GM18505 (cell line): ENCODE measurements at regions not wholly inside any gene's neighbourhood (a gene's known extent, or its start where the extent isn't known, plus 50 kb on each side); places are given as distances from the start of the nearest gene placed in this dataset.

Source experiments
- ATAC-seq: cut with Tn5 transposase; IDR thresholded peaks from one replicate; pipeline ENCODE4 v1.9.1; 2021; ENCODE audit not compliant: unreplicated experiment
- POLR2A ChIP-seq: IDR thresholded peaks from 4 replicates; pipeline ENCODE4 v1.6.1; 2011; ENCODE audit warnings: borderline replicate concordance; ENCODE audit not compliant: insufficient read depth, insufficient read length; ENCODE audit errors: extremely low read depth

DNA sequence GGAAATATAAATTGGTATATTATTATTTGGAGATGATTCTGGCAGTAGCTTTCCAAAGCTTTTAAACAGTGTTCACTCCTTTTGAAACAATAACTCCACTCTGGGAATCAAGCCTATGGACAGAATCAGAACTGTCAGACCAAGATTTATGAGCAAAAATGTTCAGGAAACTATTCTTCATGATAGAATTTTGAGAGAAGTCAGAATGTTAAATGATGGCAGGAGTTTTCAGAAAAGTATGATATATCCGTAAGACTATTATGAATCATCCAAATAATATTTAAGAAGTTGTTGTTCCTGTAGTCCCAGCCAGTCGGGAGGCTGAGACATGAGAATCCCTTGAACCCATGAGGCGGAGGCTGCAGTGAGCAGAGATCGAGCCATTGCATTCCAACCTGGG is 50.5 kb upstream of the ADGRG2 start:
- TF ChIP-seq POLR2A = no peak
- no peak for ATAC-seq

DNA sequence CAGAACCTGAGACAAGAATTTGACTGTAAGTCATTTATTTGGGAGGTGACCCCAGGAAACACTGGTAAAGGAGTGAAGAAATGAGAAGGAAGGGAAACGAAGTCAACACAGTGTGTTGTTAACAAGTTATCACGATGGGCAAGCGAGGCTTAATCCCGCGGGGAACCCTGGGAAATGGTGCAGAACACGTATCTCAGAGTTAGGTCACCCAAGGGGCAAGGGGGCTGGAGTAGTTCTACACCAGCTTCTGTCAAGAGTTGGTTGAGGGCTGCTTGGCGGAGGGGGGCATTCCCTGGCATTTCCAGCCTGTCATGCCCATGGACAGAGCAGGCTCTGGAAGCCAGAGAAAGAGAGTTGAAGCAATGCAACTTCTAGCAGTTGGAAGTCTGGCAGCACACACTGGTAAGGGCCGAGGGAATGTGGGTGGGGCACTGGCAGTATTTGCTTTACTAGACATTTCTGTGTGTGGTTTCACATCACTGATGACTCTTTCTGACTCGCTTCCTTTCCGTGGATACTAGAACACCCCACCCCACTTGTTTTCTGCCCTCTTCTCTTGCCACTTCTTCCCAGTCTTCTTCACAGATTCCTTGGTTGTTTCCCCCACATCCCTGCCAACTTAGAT is 52.2 kb upstream of the ADGRG2 start:
- no peak for ATAC-seq

DNA sequence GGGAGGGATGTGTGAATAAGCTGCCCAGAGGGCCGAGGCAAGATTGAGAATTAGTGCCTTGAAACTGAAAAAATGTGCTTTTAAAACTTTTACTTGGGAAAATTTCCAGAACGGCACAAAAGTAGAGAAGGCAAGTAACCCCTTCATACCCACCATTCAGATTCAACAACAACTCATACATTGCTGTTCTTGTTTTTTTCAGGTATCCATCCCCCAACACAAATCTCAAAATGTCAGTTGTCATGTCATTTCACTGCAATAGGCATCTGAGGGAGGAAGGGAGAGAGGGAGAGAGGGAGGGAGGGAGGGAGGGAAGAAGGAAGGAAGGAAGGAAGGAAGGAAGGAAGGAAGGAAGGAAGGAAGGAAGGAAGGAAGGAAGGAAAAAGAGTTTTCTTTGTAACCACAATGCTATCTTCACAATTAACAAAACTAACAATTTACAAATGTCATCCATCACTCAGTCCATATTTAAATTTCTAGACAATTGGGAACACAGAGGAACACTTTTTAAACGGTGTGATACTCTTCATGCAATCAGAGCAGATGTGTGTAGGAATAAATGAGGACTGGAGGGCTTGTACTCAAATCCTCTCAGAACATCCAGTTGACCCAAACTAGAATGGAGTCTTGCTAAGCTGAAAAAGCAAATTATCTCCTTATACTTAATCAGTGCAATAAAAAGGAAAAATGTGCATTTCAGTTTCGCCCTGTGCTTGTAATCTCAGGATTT is 54.8 kb upstream of the ADGRG2 start:
- ATAC-seq = no peak
- no peak for TF ChIP-seq POLR2A

More for the DNA sequence above, 52.2 kb upstream of the ADGRG2 start:
- no peak for TF ChIP-seq POLR2A

DNA sequence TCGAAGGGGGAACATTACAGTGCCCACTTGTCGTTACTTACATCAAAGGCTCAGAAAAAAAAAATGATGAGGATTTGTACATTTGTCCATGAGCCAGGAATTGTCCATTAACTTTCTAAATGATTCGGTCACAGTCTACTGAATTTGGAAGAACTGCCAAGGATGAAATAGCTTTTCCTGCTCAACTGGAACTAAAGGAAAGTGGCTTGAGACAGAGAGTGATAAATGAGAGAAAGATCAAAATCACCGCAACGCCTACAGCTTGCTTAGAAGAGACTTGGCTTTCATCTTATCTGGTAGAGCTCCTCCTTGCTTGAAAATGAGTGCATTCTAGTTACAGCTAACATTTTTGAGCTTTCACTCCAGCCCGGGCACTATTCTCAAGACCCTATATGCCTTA is 55.5 kb upstream of the ADGRG2 start:
- TF ChIP-seq POLR2A = no peak
- no peak for ATAC-seq

DNA sequence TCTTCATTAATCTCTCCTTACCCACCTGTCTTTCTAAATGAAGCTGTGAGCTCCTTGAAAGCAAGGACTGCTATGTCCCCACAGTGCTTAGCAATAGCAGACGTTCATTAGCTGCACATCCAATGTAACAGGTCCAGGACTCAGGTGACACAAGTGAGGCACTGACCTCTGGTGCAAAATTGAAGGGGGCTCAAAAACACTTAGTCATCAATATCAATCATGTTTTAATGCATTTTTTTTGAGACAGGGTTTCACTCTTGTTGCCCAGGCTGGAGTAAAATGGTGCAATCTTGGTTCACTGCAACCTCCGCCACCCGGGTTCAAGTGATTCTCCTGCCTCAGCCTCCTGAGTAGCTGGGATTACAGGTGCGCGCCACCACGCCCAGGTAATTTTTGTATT is 56.1 kb upstream of the ADGRG2 start:
- no peak for TF ChIP-seq POLR2A
- no peak for ATAC-seq

DNA sequence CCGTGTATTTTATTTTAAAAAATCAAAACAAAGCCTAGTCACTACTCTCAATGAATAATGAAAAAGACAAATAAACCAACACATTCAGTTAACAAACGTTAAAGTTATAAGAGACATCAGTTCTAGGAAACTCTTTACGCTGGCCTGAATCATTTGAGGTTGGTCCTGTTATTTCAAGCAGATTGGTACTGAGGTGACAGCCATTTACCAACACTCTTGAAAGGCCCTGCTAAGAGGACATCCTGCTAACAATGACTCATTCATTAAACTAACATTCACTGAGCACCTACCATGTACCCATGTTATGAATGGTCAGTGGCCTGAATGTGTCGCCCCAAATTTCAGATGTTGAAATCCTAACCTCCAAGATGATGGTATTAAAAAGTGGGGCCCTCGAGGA is 57.1 kb upstream of the ADGRG2 start:
- ATAC-seq = no peak
- TF ChIP-seq POLR2A = no peak

DNA sequence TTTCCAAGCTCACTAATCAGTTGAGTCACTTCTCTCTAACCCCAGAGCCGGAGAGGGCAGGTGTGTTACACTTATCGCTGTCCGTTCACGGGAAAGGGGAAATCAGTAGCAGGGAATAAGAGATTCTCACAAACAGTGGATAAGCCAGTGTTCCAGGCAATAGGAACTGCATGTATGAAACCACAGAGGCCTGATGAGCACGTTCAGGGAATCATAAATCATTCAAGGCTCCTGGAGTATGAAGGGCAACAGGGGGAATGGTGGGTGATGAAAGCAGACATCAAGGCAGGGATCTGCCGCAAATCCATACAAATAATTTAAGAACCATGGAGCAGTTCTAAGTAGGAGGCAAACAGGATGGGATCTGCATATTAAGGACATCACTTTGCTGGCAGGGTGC is 59.1 kb upstream of the ADGRG2 start:
- ATAC-seq = no peak
- no peak for TF ChIP-seq POLR2A

DNA sequence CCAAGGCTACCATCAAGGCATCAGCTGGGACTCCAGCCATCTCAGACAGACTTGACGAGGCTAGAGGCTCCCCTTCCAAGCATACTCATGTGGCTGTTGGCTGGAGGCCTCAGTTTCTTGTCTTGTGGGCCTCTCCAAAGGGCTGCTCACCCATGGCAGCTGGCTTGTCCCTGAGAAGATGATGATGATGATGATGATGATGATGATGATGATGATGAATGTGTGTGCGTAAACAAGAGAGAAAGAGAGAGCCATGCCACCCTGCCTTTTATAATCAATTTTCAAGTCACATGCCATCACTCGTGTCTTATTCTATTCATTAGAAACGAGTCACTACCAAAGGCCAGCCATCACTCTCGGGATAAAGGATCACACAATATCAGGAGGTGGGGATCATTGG is 60.5 kb upstream of the ADGRG2 start:
- TF ChIP-seq POLR2A = no peak
- ATAC-seq = no peak

DNA sequence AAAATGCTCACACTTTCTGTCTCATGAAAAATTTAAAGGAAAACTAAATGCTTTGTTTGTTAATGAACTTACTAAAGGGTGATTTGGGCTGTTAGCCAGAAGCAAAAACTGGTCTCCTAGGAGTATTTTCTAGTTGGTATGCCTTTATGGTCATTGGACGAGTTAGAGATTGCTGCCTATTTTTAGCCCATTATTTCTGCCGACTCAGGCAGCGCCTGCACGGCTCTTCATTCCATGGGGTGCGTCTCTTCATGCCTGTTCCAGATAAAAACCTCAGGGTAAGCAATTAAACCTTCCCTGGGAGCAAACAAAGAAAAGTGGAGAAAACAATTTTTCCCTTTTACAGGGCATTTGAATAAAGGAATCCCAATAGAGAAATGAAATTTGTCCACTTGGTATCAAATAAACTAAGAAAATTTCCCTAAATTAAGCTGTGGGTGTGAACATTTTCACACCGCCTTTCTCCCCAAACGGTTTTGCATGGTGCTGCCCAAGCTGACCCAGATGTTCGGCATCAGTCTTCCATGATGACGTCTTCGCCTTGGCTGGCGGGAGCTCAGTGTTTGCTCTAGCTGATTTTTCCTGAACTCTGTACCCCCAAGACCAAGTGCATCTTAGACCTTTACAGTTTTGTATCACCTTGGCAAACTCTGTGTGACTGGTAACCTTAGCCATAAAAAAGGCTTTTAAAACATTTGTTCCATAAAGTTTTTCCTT is 61.7 kb upstream of the ADGRG2 start:
- TF ChIP-seq POLR2A = no peak
- no peak for ATAC-seq

DNA sequence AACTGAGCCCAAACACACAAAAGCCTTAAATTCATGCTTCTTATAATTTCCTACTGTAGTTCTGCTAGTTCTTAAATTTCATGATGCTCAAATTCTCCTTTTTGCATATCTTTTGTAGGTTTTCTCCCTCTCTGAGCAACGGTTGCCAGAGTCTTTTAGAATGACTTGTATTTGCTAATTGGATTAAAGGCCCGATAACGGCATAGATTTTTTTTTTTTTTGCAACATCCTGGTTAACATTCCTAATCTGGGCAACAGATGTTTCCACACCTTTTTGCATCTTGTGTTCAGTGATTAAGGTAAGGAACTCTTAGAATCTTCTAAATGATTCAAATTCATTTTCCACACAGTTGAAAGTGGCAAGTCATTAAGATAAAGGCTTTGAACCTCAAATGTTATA is 66.3 kb upstream of the ADGRG2 start:
- ATAC-seq = no peak

DNA sequence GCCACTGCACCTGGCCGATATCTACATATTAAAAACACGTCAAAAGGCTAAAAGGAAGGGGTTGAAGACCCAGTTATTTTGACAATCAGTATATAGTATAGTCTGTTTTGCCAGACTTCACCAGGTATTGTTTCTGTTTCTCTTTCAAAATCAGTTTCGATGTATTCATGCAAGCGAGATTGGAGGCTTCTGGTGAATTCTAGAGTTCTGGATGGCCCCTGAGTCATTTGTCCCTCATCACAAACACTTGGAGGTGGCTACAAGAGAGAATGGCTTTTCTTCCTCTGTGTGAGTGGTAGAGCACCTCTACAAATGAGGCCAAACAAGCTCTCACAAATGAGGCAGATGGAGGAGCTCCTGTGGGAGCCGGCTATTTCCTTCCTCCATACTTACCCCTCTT is 68.6 kb upstream of the ADGRG2 start:
- ATAC-seq = no peak
- TF ChIP-seq POLR2A = no peak

More for the DNA sequence above, 66.3 kb upstream of the ADGRG2 start:
- no peak for TF ChIP-seq POLR2A

DNA sequence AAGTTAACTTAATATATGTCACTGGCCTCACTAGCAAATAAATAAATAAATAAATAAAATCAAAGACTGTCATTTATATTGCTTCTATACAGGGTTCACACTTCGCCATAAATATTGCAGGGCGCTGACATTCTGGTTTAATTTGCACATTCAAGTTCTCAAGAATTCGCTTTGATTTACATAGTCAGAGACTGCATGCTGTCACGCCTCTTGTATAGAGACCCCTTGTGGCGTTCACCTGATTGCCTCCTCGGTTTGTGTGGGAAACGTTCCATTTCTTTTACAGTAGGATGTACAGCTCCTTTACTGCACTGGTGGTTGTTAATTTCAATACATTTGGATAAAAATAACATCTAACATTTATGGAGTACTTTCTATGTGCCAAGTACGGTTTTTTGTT is 71.3 kb upstream of the ADGRG2 start:
- no peak for TF ChIP-seq POLR2A

DNA sequence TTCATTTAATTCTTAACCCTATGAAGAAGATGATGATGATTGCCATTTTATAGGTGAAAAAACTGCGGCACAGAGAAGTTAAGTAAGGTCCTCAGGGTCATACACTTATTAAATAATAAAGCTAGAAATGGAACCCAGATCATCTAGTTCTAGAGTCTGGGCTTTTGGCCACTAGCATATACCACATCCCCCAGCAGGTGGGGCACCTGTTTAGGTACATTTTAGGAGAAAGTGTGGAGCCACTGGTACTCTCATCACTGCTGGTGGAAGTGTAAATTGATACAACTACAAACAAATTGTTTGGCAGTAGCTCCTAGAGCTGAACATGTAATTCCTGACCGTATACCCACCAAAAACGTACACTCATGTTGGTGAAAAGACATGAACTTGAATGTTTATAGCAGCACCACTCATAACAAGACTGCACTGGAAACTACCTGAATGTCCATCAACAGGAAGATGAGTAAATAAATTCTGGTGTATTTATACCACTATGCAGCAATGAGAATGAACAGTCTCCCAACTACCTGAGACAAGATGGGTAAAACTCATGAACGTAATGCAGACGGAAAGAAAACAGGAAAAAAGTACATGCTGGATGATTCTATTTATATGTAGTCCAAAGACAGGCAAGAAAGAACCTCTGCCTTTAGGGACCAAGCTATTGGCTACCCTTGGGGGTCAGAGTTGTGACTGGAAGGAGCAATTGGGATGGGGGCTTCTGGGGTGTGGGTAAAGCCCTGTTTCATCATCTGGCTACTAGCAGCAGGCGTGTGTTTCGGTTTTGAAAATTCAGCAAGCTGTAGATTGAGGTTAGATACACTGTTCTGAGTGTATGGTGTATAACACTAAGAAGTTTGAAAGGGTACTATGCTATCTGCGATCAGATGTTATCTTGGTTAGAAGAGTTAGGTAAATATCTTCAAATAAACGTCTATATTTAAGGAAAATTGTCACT is 72.3 kb upstream of the ADGRG2 start:
- ATAC-seq = peak; percentile 57
- TF ChIP-seq POLR2A = no peak

More for the DNA sequence above, 71.3 kb upstream of the ADGRG2 start:
- no peak for ATAC-seq
